ENCODE measurements at regions not wholly inside any gene's neighbourhood (a gene's known extent, or its start where the extent isn't known, plus 50 kb on each side); places are given as distances from the start of the nearest gene placed in this dataset.
"Not testable (repeated sequence)": the region's sequence is repeated elsewhere in the genome, so short reads cannot be mapped to it uniquely, and the experiment has no call there.

DNA sequence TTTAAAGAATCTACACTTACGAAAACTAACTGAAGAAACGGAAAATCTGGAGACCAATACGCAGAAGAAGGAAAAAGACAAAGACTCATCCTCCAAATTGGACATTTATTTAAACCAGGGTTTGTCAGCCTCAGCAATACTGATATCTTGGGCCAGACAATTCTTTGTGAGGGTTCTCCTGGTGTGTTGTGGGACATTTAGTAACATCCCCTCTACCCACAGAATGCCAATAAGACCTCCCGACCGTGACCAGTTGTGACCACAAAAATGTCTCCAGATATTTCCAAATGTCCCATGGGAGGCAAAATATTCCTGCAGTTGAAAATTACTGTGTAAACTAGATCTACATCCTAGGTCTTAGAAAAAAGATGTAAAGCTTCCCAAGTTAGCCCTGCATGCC is 50.3 kb upstream of the ZSCAN2 start:
- DNase-seq, result not testable (repeated sequence)

All from NCI-H510A (cell line).